SK-N-MC (cell line): ENCODE measurements at regions not wholly inside any gene's neighbourhood (a gene's known extent, or its start where the extent isn't known, plus 50 kb on each side); places are given as distances from the start of the nearest gene placed in this dataset.
"Not testable (repeated sequence)": the region's sequence is repeated elsewhere in the genome, so short reads cannot be mapped to it uniquely, and the experiment has no call there.

ENCODE experiments used
- DNase-seq: peaks from one replicate; pipeline ENCODE4 v3.0.0-alpha.2; 2011; ENCODE audit warnings: low read depth, low spot score
- H3K27ac ChIP-seq: fragments of 200-600 bp; sonication (generic); 2 replicates; pipeline ENCODE4 v1.5.1; 2016; ENCODE audit warnings: mixed run types
- H3K36me3 ChIP-seq: fragments of 200-600 bp; sonication (generic); 2 replicates; pipeline ENCODE4 v1.6.1; 2017; ENCODE audit warnings: antibody characterized with exemption, low read length, mixed read lengths; ENCODE audit not compliant: insufficient read depth
- H3K4me3 ChIP-seq: fragments of 200-600 bp; sonication (generic); 2 replicates; pipeline ENCODE4 v1.5.1; 2016
- H3K9ac ChIP-seq: fragments of 200-600 bp; sonication (generic); 2 replicates; pipeline ENCODE4 v1.8.0; 2017; ENCODE audit warnings: mixed run types, mixed read lengths; ENCODE audit not compliant: insufficient read length
- H3K9me3 ChIP-seq: fragments of 200-600 bp; sonication (generic); 2 replicates; pipeline ENCODE4 v1.6.1; 2017; ENCODE audit warnings: low read depth, mild to moderate bottlenecking, antibody characterized with exemption, low read length, moderate library complexity, mixed read lengths
- EZH2 ChIP-seq: fragments of 200-600 bp; sonication (generic); IDR thresholded peaks from one replicate; pipeline ENCODE4 v1.6.1; 2017; ENCODE audit warnings: antibody characterized with exemption
- FOXP2 ChIP-seq: optimal IDR thresholded peaks from 2 replicates; pipeline ENCODE3; 2011; ENCODE audit warnings: mild to moderate bottlenecking, moderate library complexity; ENCODE audit not compliant: insufficient read depth; ENCODE audit errors: extremely low read length, control extremely low read depth
- POLR2AphosphoS5 ChIP-seq: IDR thresholded peaks from 2 replicates; pipeline ENCODE4 v1.6.1; 2012; ENCODE audit warnings: mild to moderate bottlenecking, low read depth, low read length, borderline replicate concordance

DNA sequence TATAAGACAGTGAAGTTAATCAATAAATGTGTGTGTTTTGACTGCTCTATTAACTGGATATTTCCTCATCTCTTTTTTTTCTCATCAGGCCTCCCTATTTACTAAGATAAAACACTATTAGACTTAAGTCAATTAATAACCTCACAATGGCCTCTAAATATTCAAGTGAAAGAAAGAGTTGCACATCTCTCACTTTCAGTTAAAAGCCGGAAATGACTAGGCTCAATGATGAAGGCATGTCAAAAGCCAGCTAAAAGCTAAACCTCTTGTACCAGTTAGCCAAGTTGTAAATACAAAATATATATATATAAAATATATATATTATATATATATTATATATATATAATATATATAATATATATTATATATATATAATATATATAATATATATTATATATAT, 127.0 kb upstream of the MEOX2 start:
- Histone ChIP-seq H3K4me3 (no peak overlapping the region), H3K27ac (no peak overlapping the region), H3K9ac (no peak overlapping the region), H3K36me3 (no peaks in the 10 kb centered on the region), H3K9me3 (no peaks in the 10 kb centered on the region)
- TF ChIP-seq POLR2AphosphoS5 (no peak), FOXP2 (no peak), EZH2 (no peak)
- DNase-seq = no peak

DNA sequence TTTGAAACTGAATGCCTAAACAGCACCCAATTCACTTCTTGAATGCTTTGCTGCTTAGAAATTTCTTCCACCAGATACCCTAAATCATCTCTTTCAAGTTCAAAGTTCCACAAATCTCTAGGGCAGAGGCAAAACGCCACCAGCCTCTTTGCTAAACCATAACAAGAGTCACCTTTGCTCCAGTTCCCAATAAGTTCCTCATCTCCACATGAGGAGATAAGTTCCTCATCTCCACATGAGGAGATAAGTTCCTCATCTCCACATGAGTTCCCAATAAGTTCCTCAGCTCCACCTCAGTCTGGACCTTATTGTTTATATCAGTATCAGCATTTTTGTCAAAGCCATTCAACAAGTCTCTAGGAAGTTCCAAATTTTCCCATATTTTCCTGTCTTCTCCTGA, 123.9 kb upstream of the MEOX2 start:
- not testable (repeated sequence) for H3K36me3 ChIP-seq, H3K9ac ChIP-seq, H3K4me3 ChIP-seq, H3K9me3 ChIP-seq, H3K27ac ChIP-seq, DNase-seq

DNA sequence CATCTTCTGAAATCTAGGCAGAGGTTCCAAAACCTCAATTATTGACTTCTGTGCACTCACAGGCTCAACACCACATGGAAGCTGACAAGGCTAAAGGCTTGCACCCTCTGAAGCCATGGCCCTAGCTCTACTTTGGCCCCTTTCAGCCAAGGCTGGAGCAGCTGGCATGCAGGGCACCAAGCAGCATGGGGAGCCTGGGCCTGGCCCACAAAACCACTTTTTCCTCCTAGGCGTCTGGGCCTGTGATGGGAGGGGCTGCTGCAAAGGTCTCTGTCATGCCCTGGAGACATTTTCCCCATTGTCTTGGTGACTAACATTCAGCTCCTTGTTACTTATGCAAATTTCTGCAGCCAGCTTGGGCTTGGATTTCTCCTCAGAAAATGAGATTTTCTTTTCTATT, 123.5 kb upstream of the MEOX2 start:
- not testable (repeated sequence) for H3K27ac ChIP-seq, H3K36me3 ChIP-seq, H3K4me3 ChIP-seq, H3K9me3 ChIP-seq, H3K9ac ChIP-seq, DNase-seq

DNA sequence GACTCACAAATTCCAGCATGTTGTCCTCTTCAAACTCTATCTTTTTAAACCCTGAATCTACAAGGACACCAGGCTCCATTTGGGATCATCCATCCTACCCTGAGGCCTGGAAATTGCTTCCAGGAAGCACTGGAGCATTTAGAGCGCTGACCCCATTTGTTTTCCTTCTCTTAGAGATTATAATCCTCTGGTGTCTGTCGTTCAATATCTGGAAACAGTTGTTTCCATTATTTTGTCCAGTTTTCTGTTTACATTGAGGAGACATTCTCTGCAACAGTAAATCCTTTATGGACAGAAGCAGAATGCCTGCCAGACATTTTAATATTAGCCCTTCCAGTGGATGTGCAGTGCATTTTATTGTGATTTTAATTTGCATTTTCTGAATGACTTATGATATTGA, 119.4 kb upstream of the MEOX2 start:
- H3K9me3 ChIP-seq = no peaks in the 10 kb centered on the region
- H3K36me3 ChIP-seq = no peaks in the 10 kb centered on the region
- no peak overlapping the region for H3K27ac ChIP-seq
- no peak overlapping the region for H3K4me3 ChIP-seq
- no peak for DNase-seq
- TF ChIP-seq POLR2AphosphoS5 (no peak), FOXP2 (no peak), EZH2 (no peak)
- H3K9ac ChIP-seq = no peak overlapping the region

DNA sequence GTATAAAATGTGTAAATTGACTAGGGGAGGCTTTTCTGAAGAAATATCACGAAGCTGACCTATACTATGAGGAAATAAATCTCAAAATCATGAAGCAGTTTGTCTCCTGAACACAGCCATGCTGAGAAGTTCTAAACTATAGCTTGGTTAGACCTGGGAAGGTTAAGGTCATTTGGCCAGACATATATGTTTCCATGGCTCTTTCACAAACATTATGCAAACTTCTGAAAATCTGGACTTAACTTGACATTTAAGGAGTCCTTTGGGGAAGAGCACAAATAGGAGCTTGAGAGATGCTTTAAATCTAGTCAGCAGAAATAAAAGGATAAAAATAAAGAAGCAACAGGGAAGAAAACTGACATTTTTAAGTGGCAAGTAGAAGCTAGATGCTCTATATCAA, 115.9 kb upstream of the MEOX2 start:
- H3K36me3 ChIP-seq = no peaks in the 10 kb centered on the region
- no peaks in the 10 kb centered on the region for H3K9me3 ChIP-seq
- H3K27ac ChIP-seq = no peak overlapping the region
- no peak for TF ChIP-seq FOXP2
- TF ChIP-seq POLR2AphosphoS5 = no peak
- TF ChIP-seq EZH2 = no peak
- H3K4me3 ChIP-seq = no peak overlapping the region
- no peak for DNase-seq
- no peak overlapping the region for H3K9ac ChIP-seq

DNA sequence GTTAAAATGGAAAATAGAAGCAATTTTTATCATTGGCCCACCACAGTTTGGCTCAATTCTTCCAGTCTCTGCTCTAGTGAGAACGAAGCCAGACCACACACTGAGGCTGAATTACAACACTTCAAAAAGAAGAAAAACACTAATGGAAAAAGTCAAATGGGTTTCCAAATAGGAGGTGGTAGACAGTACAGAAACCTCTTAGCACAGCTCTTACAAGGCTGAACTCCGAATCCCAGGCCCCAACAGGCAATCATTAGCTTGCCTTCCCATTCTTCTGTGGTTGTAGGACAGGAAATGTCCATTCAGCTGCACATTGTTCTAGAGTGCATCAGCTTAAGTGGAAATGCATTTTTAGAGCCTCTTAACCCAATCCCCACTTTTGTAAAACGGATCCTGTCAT, 115.1 kb upstream of the MEOX2 start:
- no peak overlapping the region for H3K27ac ChIP-seq
- no peak for TF ChIP-seq POLR2AphosphoS5
- no peak for TF ChIP-seq FOXP2
- no peak for TF ChIP-seq EZH2
- H3K9ac ChIP-seq = no peak overlapping the region
- no peak overlapping the region for H3K4me3 ChIP-seq
- no peaks in the 10 kb centered on the region for H3K9me3 ChIP-seq
- DNase-seq = no peak
- H3K36me3 ChIP-seq = no peaks in the 10 kb centered on the region

DNA sequence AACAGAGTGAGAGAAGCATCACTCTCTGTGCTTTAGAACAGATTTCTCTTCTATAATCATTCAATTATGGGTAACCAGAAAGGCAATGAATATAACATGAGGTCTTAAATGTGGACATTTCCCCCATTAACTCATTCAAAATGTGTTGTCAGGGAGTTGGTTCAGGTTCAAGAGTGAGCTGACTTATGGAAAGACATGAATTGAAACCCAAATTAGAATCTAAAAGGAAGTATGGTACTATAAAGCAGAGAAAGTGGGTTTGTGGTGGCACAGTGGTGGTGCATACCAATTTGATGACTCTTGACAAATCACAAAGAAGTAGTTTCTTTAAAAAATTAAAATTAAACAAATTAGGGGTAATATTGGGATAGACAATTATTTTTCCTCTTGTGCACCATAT, 114.6 kb upstream of the MEOX2 start:
- DNase-seq = no peak
- Histone ChIP-seq H3K36me3 (no peaks in the 10 kb centered on the region), H3K9me3 (no peaks in the 10 kb centered on the region), H3K27ac (no peak overlapping the region), H3K9ac (no peak overlapping the region), H3K4me3 (no peak overlapping the region)
- TF ChIP-seq POLR2AphosphoS5 (no peak), EZH2 (no peak), FOXP2 (no peak)

DNA sequence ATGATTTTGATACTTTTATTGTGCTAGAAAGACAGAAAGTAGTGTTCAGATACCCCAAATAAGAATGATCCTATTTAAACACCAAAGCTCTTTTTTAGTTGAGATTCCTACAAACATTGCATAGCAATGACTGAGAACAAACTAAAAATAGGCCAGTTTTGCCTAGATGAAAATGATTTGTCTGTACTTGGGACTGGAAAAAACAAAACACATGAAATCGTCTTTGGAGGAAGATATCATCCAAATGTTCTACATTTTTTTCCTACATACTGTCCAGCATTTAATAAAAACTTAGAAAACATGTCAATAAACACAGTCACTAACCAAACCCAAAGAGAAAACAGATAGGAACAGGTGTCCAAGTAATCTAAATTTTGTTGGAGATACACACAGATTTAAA, 111.6 kb upstream of the MEOX2 start:
- Histone ChIP-seq H3K36me3 (no peaks in the 10 kb centered on the region), H3K27ac (no peak overlapping the region), H3K9ac (no peak overlapping the region), H3K9me3 (no peaks in the 10 kb centered on the region), H3K4me3 (no peak overlapping the region)
- DNase-seq = no peak
- TF ChIP-seq FOXP2 (no peak), POLR2AphosphoS5 (no peak), EZH2 (no peak)

DNA sequence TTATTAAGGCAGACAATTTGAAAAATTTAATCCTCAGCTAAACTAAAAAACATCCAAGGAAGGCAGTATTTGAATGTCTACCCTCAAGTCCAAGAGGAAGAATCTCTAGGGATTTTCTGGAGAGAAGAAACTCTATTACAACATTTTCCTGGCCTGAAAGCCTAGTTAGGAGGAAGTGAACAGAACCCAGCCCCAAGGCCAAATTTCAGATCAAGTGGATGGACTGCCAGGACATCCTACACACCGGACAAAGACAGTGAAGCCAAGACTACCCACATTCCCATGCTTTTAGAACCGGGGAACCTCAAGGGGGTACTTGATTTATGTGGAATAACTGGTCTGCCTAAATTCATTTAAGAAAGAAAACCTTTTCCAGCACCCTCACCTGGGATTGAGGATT, 108.9 kb upstream of the MEOX2 start:
- no peaks in the 10 kb centered on the region for H3K9me3 ChIP-seq
- no peak for TF ChIP-seq FOXP2
- no peak for TF ChIP-seq POLR2AphosphoS5
- TF ChIP-seq EZH2 = no peak

DNA sequence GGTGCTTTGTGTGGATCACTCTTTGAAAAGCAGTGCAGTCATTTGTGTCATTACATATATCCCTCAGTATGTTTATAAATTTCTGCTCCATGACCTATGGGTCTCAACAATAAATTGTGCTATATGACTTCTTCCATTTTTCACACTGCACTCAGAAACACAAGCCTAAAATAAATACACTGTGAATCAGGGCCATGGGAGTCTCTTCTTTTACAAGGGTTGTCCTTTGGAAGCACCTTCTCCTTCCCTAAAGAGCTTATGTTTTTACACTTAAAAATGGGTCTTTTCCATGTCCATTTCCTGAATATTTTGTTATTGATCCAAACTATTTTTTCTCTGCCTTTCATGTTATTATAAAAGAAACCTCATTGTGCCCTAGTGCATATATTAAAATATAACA, 108.3 kb upstream of the MEOX2 start:
- no peak for DNase-seq
- H3K9ac ChIP-seq = no peak overlapping the region
- no peaks in the 10 kb centered on the region for H3K9me3 ChIP-seq
- H3K4me3 ChIP-seq = no peak overlapping the region
- no peak overlapping the region for H3K27ac ChIP-seq
- no peak for TF ChIP-seq POLR2AphosphoS5
- no peak for TF ChIP-seq FOXP2
- no peak for TF ChIP-seq EZH2
- H3K36me3 ChIP-seq = no peaks in the 10 kb centered on the region

More for the DNA sequence above, 108.9 kb upstream of the MEOX2 start:
- Histone ChIP-seq H3K4me3 (no peak overlapping the region), H3K9ac (no peak overlapping the region), H3K36me3 (no peaks in the 10 kb centered on the region), H3K27ac (no peak overlapping the region)
- no peak for DNase-seq
